D341Med (cell line): ENCODE measurements at regions not wholly inside any gene's neighbourhood (a gene's known extent, or its start where the extent isn't known, plus 50 kb on each side); places are given as distances from the start of the nearest gene placed in this dataset.
"Not testable (repeated sequence)": the region's sequence is repeated elsewhere in the genome, so short reads cannot be mapped to it uniquely, and the experiment has no call there.

Experiments used
- DNase-seq: peaks from one replicate; pipeline ENCODE4 v3.0.0; 2012; ENCODE audit warnings: low spot score

GRCh38 chr9:109975574-109976295, 195.7 kb downstream of the PALM2AKAP2 start:
- DNase-seq: no peak

DNA sequence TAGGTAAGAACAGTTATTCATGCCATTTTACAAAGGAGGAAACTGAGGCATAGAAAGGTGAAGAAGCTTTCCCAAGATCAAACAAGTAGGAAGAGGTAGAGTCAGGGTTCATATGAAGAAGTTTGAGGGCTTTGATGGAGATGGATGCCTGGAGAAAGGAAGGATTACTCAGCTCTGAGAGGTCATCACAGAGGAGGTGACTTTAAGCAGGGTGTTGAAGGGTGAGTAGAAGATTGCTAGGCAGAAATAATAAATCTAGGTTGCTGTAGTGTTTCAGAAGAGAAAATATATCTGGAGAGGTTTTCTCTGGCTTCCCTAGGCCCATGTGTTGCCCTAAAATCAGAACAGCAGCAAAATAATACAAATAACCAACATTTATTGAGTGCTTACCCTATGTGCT, 196.3 kb downstream of the PALM2AKAP2 start:
- no peak for DNase-seq

DNA sequence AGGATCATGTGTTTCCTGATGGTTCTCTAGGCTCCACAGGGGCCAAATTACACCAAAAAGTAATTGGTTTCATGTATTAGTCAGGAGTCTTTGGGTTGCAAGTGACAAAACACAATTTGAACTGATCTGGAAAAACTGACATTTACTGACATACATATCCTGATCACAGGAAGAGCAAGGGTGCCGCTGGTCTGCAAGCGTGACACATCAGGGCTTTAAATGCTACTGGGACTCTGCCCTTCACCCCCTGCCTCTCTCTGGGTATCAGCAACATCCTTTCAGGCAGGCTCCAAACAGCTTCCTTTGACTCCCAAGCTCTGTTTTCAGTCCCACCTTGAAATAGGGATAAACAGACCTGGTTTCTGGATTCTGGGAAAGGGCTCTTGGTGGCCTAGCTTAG, 197.5 kb downstream of the PALM2AKAP2 start:
- no peak for DNase-seq

- DNase-seq: no peak
Observed at GRCh38 chr9:109981091-109981490, 201.1 kb downstream of the PALM2AKAP2 start.

DNA sequence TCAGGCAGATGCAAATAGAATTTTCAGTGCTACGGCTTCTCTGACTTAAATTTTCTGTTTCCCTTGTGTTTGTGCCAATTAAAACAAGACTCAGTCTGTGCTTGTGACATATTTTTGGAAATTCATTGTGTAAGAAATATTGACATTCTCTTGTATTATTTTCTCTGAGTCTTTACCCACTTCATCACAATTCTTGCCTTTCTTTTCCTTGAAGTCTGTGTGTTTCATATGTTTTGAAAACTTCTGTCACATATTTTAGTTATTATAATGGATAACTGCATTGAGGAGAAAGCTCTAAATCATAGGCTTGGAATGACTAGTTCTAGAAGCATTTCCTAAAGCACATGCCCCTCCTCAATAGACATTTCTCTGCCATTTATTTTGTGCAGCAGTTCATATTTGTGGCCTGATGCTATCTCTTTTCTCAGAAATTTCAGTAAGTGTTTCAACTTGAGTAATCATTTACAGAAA, 206.6 kb downstream of the PALM2AKAP2 start:
- DNase-seq: no peak

DNA sequence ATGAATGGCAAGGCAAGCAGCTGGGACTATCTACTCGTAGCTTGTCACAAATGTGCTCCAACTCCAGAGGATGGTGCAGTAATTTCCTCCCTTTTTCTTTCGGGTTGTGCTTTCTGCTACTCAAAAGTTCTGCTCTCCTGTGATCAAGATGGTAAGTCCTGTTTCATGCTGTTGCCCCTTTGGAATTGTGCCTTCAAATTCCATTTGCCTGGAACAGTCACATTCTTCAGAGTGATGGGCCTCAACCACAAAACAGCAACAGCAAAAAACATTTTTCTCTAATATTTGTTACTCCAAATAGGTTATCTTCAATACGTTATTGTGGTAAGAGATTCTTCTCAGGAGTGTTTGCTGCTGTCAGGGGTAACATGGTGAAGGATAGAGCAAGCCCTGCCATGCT, 209.3 kb downstream of the PALM2AKAP2 start:
- DNase-seq: no peak

- DNase-seq: no peak
Observed at GRCh38 chr9:109990541-109990940, 210.5 kb downstream of the PALM2AKAP2 start.

- no peak for DNase-seq
Observed at GRCh38 chr9:109992293-109992692, 212.3 kb downstream of the PALM2AKAP2 start.

GRCh38 chr9:109993250-109993978, 213.4 kb downstream of the PALM2AKAP2 start:
- no peak for DNase-seq

GRCh38 chr9:109994141-109994540, 213.8 kb downstream of the C9orf152 start:
- DNase-seq: no peak

DNA sequence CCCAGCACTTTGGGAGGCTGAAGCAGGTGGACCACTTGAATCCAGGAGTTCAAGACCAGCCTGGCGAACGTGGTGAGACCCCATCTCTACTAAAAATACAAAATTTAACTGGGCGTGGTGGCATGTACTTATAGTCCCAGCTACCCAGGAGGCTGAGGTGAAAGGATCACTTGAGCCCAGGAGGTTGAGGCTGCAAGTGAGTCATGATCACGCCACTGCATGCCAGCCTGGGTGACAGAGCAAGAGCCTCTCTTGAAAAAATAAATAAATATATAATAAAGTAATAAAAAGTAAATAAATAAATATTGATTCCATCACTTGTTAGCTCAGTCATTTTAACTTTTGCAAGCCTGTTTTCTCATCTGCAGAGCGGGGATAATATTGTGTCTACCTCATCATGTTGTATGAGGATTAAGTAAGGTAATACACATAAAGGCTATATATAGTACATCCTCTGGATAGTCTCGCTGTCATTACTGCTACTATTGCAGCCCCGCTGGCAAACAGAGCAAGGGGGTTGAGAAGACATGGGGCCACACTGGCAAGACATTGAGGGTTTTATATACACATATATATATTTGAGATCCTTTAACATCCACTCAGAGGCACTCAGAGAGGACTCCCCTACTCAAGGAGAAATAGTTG, 210.9 kb downstream of the C9orf152 start:
- DNase-seq: no peak

DNA sequence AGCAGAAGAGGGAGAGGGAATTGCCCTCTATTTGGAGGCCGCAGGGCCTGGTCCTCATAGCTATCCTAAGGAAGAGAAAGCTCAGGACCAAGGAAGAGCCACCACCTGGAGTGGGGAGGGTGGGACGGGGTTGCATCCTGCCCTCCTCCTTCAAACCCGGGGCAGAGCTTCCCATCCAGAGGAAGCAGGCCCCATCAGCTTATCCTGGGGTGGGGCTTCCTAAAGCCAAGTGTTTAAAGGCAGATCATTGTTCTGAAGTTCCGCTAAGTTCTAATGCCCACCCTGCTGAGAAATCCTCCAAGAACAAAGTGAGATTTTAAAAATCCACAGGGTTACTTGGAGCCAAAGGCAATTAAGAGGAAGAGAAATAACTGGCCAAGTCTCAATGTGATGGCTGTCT, 210.3 kb downstream of the C9orf152 start:
- DNase-seq: no peak

GRCh38 chr9:110005521-110005920, 202.4 kb downstream of the C9orf152 start:
- not testable (repeated sequence) for DNase-seq

- no peak for DNase-seq
Observed at GRCh38 chr9:110006657-110007056, 201.3 kb downstream of the C9orf152 start.

DNA sequence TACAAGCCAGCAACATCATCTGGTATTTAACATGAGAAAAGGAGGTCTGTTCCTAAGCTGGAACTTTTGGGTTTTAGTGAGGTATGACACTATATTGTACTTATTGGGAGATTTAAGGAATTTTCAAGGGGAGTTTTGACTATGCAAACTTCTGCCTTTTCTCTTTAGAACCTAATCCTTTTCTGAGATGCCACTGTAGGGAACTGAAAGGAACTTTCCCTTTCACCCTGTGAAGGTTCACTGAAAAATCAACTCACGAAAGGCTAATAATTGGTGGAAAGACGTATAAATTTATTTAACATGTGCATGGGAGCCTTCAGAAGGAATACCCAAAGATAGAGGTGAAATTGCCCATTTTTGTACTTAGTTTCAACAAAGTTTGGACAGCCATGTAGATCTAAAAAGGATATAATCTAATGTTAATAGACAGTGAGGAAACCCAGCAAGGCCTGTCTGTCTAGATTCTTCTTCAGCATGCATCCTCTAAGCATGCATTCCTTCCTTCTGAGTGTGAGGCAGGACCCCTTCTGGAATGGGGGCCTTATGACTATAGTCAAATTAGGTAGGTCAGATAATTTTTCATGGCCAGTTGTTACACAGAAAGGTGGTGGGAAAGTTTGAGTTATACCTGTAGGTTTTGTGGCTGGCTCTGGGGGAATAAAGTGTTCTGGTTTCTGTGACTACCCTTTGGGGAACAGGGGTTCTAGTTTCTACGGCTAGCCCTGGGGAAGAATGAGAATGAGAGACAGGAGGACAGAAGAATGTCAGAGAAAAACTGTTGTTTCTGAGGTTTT, 200.3 kb downstream of the C9orf152 start:
- no peak for DNase-seq

GRCh38 chr9:110008663-110009062, 199.3 kb downstream of the C9orf152 start:
- DNase-seq: no peak

GRCh38 chr9:110011628-110012320, 196.2 kb downstream of the C9orf152 start:
- no peak for DNase-seq

DNA sequence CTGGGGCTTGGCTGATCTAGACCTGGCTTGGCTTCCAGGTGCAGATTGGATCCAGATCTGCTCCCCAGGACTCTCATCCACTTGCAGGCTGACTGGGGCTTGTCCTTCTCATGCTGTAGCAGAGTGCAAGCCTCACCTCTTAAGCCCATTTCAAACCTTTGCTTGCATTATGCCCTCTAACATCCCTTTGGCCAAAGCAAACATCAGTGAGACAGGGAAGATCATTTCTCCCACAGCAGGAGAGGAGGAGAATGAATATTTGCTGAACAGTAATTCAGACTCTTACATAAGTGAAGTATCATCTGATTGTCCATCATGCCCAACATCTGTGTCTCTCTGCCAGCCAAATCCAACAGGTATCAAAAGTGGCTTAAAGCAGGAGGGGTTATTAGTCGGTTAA, 194.9 kb downstream of the C9orf152 start:
- no peak for DNase-seq

- no peak for DNase-seq
Observed at GRCh38 chr9:110015759-110016158, 192.2 kb downstream of the C9orf152 start.

DNA sequence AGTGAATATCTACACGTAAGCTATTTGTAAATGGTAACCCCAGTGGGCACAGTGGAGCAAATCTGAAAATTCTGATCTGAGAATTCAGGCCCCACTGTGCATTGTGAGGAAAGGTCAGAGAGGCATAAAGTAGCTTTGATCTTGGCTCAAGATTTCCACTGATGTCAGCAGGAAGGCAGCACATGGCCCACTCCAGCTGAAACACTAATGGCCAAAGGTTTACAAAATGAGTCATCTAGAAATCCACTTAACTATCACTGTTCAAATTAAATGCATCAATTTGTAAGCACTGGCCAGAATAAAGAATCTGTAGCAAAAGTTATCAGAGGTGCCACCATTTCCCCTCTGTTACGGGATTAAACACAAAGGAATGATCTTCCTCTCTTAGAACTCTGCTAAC, 191.6 kb downstream of the C9orf152 start:
- DNase-seq: no peak

DNA sequence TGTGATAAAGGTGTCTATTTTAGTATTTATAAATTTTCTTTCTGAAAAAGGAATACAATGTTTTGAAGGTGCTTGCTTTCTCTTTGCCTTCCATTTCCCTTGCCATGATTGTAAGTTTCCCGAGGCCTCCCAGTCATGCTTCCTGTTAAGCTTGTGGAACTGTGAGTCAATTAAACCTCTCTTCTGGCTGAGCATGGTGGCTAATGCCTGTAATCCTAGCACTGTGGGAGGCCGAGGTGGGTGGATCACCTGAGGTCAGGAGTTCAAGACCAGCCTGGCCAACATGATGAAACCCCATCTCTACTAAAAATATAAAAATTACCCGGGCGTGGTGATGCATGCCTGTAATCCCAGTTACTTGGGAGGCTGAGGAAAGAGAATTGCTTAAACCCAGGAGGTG, 187.7 kb downstream of the C9orf152 start:
- not testable (repeated sequence) for DNase-seq

DNA sequence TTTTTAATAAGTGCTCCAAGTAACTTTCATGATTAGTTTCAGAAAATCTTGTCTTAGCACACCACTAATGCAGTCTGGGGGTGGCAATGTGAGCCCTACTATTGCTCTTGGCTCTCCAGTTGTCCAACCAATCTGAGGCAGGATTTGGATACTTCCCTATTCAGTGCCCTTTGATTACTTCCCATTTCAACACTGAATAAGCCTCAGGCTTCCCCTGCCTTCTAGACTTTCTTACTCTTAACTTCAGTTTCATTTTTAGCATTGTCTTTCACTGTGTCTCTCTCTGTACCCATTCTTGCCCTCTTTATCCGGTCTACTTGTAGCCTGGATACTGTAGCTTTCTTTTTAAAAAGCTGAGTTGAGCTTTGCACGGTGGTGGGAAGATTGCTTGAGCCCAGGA, 186.1 kb downstream of the C9orf152 start:
- no peak for DNase-seq
